ENCODE measurements at regions not wholly inside any gene's neighbourhood (a gene's known extent, or its start where the extent isn't known, plus 50 kb on each side); places are given as distances from the start of the nearest gene placed in this dataset.

DNA sequence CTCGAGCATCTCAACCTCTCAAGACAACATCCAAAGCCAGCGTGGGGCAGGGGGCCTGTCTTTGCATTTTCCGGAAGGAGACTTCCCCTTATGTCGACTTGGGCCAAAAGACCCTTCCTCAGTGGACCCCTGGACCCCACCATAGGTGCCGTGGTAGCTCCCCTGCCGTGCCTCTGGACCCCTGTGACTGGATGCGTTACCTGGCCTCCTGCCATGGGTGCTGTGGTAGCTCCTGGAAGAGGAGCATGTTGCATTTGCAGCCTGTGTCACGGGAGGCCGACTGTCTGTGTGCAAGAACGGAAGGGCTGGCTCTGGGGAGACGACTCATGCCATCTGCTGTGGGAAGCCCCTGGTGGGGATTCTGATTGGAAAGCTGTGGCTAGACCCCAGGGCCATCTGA lies 130.1 kb downstream of the FOXL1 start:
- Histone ChIP-seq H3K36me3 (ENCODE audit: insufficient read depth, insufficient read length, low read length) (no peaks in the 10 kb centered on the region), H3K4me3 (ENCODE audit: insufficient read length, low read depth) (no peak overlapping the region), H3K27me3 (ENCODE audit: insufficient read depth, insufficient read length) (peaks cover 4% of the 10 kb centered on the region), H3K9ac (ENCODE audit: insufficient read length, low read depth) (no peak overlapping the region), H3K9me3 (ENCODE audit: insufficient read depth, low read length) (no peaks in the 10 kb centered on the region), H3K4me1 (ENCODE audit: insufficient read depth, insufficient read length) (peaks cover 2% of the 10 kb centered on the region)
- TF ChIP-seq SUZ12 (IDR thresholded peaks at IDR 0.05; ENCODE audit: extremely low read depth, insufficient read depth, insufficient read length) (no peak), ZNF274 (IDR thresholded peaks at IDR 0.05; ENCODE audit: low read depth, low read length) (no peak), YY1 (IDR thresholded peaks at IDR 0.05; ENCODE audit: insufficient read depth, insufficient read length) (no peak)
- DNase-seq (ENCODE audit: low read depth, low spot score), result no peak

DNA sequence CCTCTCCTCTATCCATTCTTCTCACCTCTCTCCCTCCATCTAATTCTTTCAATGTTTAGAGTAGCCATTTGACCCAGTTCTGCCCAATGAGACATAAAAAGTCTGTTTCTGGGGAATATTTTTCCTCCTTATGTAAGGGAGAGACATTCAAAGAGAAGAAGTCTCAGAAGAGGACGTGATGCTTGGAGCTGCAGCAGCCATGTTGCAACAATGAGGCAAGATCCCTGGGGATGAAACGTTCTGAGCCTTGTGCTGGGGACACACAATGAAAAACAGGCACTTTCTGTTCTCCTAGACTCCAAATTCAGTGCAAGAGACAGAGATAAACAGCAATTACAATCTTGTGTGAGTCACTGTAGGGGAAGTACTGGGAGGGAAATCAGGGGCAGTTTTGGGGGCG lies 130.8 kb downstream of the FOXL1 start:
- TF ChIP-seq YY1 (IDR thresholded peaks at IDR 0.05; ENCODE audit: insufficient read depth, insufficient read length) (no peak), SUZ12 (IDR thresholded peaks at IDR 0.05; ENCODE audit: extremely low read depth, insufficient read depth, insufficient read length) (no peak)
- DNase-seq (ENCODE audit: low read depth, low spot score), result no peak
- H3K4me1 ChIP-seq (ENCODE audit: insufficient read depth, insufficient read length), result peaks cover 2% of the 10 kb centered on the region
- H3K36me3 ChIP-seq (ENCODE audit: insufficient read depth, insufficient read length, low read length), result no peaks in the 10 kb centered on the region
- no peak overlapping the region for H3K9ac ChIP-seq (ENCODE audit: insufficient read length, low read depth)
- no peak overlapping the region for H3K4me3 ChIP-seq (ENCODE audit: insufficient read length, low read depth)
- H3K9me3 ChIP-seq (ENCODE audit: insufficient read depth, low read length), result no peaks in the 10 kb centered on the region
- peaks cover 4% of the 10 kb centered on the region for H3K27me3 ChIP-seq (ENCODE audit: insufficient read depth, insufficient read length)

DNA sequence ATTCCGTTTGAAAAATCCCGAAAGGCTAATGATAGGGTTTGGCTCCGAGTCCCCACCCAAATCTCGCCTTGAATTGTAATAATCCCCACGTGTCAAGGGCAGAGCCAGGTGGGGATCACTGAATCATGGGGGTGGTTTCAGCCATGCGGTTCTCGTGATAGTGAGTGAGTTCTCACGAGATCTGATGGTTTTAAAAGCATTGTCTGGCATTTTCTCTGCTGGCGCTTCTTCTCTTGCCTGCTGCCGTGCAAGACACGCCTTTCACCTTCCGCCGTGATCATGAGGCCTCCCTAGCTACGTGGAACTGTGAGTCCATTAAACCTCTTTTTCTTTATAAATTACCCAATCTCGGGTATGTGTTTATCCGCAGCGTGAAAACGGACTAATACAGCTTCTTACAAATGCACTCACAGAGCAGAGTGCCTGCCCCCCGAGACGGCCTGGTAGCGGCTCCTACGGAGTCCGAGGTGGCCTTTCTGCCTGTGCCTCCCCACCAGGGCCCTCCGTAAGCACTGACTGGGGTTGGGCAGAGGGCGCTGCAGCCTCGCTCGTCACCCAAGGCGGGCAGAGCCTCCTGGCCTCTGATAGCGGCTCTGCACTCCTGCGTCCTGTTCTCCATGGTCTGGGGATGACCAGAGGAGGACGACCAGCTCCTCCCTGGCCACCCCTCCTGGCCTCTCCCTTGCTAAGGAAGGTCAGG lies 131.7 kb downstream of the FOXL1 start:
- H3K4me3 ChIP-seq (ENCODE audit: insufficient read length, low read depth), result no peak overlapping the region
- no peak overlapping the region for H3K9ac ChIP-seq (ENCODE audit: insufficient read length, low read depth)
- no peaks in the 10 kb centered on the region for H3K9me3 ChIP-seq (ENCODE audit: insufficient read depth, low read length)
- peaks cover 4% of the 10 kb centered on the region for H3K27me3 ChIP-seq (ENCODE audit: insufficient read depth, insufficient read length)
- DNase-seq (ENCODE audit: low read depth, low spot score), result no peak
- no peak for TF ChIP-seq ZNF274 (IDR thresholded peaks at IDR 0.05; ENCODE audit: low read depth, low read length)
- no peak for TF ChIP-seq SUZ12 (IDR thresholded peaks at IDR 0.05; ENCODE audit: extremely low read depth, insufficient read depth, insufficient read length)
- no peak for TF ChIP-seq YY1 (IDR thresholded peaks at IDR 0.05; ENCODE audit: insufficient read depth, insufficient read length)
- H3K4me1 ChIP-seq (ENCODE audit: insufficient read depth, insufficient read length), result peaks cover 2% of the 10 kb centered on the region
- no peaks in the 10 kb centered on the region for H3K36me3 ChIP-seq (ENCODE audit: insufficient read depth, insufficient read length, low read length)

DNA sequence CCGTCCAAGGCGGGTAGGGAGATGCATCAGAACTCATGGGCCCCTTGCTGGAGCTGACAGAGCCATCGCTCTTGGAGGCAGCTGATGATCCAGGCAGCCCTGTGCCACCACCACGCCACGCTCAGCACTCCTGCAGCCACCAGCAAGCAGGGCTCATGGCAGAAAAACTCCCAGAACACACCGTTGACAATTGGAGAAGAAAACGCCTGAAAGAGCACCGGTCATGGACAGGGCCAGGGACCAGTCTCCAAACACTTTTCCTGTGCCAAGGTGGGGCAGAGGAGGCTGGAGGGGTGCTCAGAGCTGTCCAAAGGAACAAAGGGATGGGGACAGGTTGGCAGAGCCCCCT lies 132.2 kb downstream of the FOXL1 start:
- H3K4me1 ChIP-seq (ENCODE audit: insufficient read depth, insufficient read length), result peaks cover 2% of the 10 kb centered on the region
- H3K9me3 ChIP-seq (ENCODE audit: insufficient read depth, low read length), result no peaks in the 10 kb centered on the region
- no peaks in the 10 kb centered on the region for H3K36me3 ChIP-seq (ENCODE audit: insufficient read depth, insufficient read length, low read length)
- DNase-seq (ENCODE audit: low read depth, low spot score), result no peak
- H3K27me3 ChIP-seq (ENCODE audit: insufficient read depth, insufficient read length), result peaks cover 4% of the 10 kb centered on the region
- no peak overlapping the region for H3K4me3 ChIP-seq (ENCODE audit: insufficient read length, low read depth)
- TF ChIP-seq ZNF274 (IDR thresholded peaks at IDR 0.05; ENCODE audit: low read depth, low read length) (no peak), YY1 (IDR thresholded peaks at IDR 0.05; ENCODE audit: insufficient read depth, insufficient read length) (no peak), SUZ12 (IDR thresholded peaks at IDR 0.05; ENCODE audit: extremely low read depth, insufficient read depth, insufficient read length) (no peak)
- H3K9ac ChIP-seq (ENCODE audit: insufficient read length, low read depth), result no peak overlapping the region

DNA sequence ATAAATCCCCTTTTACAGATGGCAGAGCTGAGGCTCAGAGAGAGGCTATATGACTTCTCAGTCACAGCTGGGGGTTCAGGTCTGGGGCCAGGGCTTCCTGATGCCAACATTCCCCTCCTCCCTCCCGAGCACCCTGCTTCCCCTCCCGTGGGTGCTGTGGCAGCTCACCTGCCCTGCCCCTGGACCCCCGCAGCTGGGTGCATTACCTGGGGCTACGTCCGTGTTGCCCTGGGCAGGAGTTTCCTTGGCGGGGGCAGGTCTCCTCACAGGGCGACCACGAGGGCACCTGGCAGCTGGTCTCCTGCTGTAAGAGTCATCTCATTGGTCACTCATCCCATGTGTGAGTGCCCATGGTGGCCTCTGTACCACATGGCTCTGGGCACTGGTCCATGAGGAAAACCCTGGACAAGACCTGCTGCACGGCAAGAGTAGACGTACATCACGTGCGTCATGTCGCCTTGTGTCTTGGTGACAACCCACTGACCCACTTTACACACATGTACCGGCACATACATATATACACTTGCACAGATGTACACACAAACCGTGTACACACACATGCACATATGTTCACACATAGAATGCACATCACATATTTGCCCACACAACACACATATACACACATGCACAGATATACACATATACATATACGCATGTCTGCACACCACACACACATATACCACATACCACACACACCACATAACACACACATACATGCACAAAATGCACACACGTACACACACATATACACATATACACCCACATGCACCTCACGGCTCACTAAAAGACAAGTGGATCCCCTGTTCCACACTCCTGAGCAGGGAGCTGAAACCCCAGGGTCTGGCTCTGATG lies 134.0 kb downstream of the FOXL1 start:
- H3K27me3 ChIP-seq (ENCODE audit: insufficient read depth, insufficient read length), result peaks cover 4% of the 10 kb centered on the region
- no peak for DNase-seq (ENCODE audit: low read depth, low spot score)
- no peaks in the 10 kb centered on the region for H3K36me3 ChIP-seq (ENCODE audit: insufficient read depth, insufficient read length, low read length)
- H3K4me3 ChIP-seq (ENCODE audit: insufficient read length, low read depth), result no peak overlapping the region
- no peak overlapping the region for H3K9ac ChIP-seq (ENCODE audit: insufficient read length, low read depth)
- TF ChIP-seq YY1 (IDR thresholded peaks at IDR 0.05; ENCODE audit: insufficient read depth, insufficient read length), result no peak
- peaks cover 2% of the 10 kb centered on the region for H3K4me1 ChIP-seq (ENCODE audit: insufficient read depth, insufficient read length)
- no peaks in the 10 kb centered on the region for H3K9me3 ChIP-seq (ENCODE audit: insufficient read depth, low read length)

DNA sequence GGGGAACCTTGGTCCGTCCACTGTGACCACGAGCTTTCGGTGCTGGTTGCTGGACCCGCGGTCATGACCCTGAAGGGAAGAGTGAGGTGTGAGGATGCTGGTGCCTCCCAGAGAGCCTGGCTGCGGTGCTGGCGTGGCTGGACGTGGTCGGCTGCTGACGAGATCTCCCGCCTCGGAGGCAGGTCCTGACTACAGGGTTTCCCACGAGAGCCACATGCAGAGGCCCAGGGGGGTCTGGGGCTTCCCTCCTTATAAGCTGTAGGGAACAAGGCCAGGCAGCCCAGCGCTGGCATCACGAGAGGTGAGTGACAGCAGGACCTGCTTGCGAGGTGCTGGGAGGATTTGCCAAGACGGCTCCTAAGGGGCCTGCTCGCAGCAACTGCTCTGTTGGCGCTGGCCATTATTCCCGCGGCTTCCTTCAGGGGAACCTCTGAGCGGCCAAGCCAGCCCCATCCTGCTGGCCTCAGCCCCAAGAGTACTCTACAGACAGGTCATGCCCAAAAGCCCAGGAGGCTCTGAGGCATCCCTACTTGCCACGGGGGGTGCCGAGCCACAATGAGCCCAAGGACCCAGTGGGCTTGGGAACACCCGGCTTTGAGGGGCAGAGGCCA lies 134.8 kb downstream of the FOXL1 start:
- DNase-seq (ENCODE audit: low read depth, low spot score), result no peak
- peaks cover 4% of the 10 kb centered on the region for H3K27me3 ChIP-seq (ENCODE audit: insufficient read depth, insufficient read length)
- H3K9me3 ChIP-seq (ENCODE audit: insufficient read depth, low read length), result no peaks in the 10 kb centered on the region
- H3K4me3 ChIP-seq (ENCODE audit: insufficient read length, low read depth), result no peak overlapping the region
- no peak for TF ChIP-seq ZNF274 (IDR thresholded peaks at IDR 0.05; ENCODE audit: low read depth, low read length)
- TF ChIP-seq SUZ12 (IDR thresholded peaks at IDR 0.05; ENCODE audit: extremely low read depth, insufficient read depth, insufficient read length), result no peak
- no peak for TF ChIP-seq YY1 (IDR thresholded peaks at IDR 0.05; ENCODE audit: insufficient read depth, insufficient read length)
- peaks cover 7% of the 10 kb centered on the region for H3K4me1 ChIP-seq (ENCODE audit: insufficient read depth, insufficient read length)
- H3K36me3 ChIP-seq (ENCODE audit: insufficient read depth, insufficient read length, low read length), result no peaks in the 10 kb centered on the region
- H3K9ac ChIP-seq (ENCODE audit: insufficient read length, low read depth), result no peak overlapping the region

DNA sequence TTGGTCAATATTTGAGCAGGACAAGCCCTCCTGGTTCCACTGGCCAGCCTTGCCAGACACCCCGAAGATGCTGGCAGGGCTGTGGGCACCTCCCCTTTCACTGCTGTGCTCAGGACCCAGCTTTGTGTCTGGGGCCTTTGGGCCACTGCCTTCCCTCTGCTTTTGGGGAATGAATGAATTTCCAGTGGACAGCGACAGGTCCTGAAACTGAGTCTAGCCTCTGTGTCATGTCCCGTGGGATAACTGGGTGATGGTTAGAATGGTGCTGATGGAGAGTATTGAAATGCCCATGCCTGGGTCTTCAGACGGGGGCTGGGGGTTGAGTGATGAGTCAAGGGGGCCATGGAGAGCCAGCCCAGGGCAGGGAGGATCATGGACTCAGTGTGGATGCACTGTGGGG lies 135.8 kb downstream of the FOXL1 start:
- no peak for DNase-seq (ENCODE audit: low read depth, low spot score)
- H3K27me3 ChIP-seq (ENCODE audit: insufficient read depth, insufficient read length), result no peaks in the 10 kb centered on the region
- no peak overlapping the region for H3K9ac ChIP-seq (ENCODE audit: insufficient read length, low read depth)
- H3K9me3 ChIP-seq (ENCODE audit: insufficient read depth, low read length), result no peaks in the 10 kb centered on the region
- H3K4me1 ChIP-seq (ENCODE audit: insufficient read depth, insufficient read length), result peaks cover 10% of the 10 kb centered on the region
- no peak overlapping the region for H3K4me3 ChIP-seq (ENCODE audit: insufficient read length, low read depth)
- TF ChIP-seq ZNF274 (IDR thresholded peaks at IDR 0.05; ENCODE audit: low read depth, low read length), result no peak
- TF ChIP-seq YY1 (IDR thresholded peaks at IDR 0.05; ENCODE audit: insufficient read depth, insufficient read length), result no peak
- no peak for TF ChIP-seq SUZ12 (IDR thresholded peaks at IDR 0.05; ENCODE audit: extremely low read depth, insufficient read depth, insufficient read length)
- H3K36me3 ChIP-seq (ENCODE audit: insufficient read depth, insufficient read length, low read length), result no peaks in the 10 kb centered on the region
